HG03196 (cell line): ENCODE measurements at regions not wholly inside any gene's neighbourhood (a gene's known extent, or its start where the extent isn't known, plus 50 kb on each side); places are given as distances from the start of the nearest gene placed in this dataset.

ENCODE experiments used
- ATAC-seq: cut with Tn5 transposase; IDR thresholded peaks from one replicate; pipeline ENCODE4 v1.9.1; 2021; ENCODE audit not compliant: unreplicated experiment

DNA sequence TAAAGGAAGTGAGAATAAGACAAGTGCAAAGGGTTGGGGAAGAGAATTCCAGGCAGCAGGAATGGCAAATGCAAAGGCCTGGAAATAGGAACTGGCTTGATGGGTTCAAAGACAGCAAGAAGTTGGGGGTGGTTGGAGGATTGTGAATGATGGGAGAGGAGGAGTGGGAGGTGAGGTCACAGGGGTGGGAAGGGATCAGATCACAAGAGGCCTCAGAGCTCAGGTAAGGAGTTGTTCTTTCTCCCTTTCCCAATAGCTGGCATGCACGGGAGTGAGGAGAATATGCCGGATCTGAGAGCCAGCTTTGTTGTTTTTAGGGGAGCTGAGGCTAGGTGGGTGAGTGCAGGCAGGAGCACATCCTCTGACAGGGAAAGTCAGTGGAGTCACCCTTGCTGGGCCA lies 94.0 kb upstream of the RAB3GAP2 start:
- ATAC-seq: no peak

DNA sequence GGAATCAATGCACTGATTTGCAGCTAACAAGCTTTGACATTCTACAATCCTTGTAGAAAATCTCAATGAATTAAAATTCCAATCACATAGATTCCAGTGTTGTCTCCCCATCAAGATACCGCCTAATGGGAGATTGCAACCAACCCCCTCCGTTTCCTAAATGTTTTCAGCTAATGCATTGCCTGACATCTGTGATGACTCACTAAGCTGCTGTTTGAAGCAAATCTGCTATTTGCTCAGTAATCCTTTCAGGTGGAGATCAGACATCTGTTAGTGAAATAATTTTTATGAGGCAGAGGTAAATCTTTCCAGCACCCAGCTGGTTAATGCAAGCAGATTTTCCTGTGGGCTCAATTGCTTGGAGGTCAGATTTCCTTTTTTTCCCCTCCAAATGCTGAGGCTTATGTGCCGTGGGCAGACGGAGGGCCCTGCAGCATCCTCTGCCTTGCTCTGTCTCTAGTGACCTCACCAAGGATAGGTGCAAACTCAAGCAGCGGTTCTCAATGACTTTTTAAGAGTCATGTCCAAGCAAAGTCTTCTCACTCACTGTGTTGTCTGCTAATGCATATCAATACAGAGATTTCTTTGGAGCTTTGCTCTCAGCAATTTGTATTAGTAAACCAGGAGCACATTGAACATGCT lies 91.1 kb upstream of the RAB3GAP2 start:
- ATAC-seq: no peak

DNA sequence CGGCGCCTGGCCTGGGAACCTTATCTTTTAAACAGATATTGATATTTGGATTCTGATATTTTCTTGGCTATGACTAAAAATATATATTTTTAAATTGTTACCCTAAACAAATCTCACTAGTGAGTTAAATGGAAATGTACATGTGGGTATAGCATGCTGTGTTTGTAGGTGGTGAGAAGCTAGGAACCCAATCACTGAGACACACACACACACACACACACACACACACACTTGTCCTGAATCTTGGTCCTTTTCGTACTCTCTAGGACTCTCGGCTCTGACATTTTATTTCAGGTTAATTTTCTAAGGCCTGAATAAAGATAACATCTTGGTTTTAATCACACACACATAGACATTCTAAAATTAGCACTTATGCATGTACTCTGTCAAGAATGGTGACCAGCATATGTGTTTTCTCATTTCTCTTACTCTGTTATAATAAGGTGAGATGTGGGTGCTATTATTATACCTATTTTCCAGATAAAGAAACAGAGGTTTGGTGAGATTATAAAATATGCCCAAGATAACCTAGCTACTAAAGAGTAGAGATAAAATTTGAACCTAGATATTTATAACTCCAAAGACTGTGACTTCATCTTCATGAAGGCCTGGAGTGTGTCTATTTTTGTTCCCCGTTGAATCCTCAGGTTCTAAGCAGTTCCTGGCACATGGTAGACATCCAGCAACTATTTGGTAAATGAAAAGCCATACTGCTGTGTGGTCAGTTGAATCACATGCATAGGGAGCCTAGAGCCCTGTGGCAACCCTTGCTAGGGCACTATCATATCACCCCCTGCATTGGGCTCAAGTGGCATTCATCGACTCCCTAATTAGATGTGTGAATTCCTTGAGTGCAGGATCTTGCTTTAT lies 85.0 kb upstream of the RAB3GAP2 start:
- ATAC-seq: no peak

DNA sequence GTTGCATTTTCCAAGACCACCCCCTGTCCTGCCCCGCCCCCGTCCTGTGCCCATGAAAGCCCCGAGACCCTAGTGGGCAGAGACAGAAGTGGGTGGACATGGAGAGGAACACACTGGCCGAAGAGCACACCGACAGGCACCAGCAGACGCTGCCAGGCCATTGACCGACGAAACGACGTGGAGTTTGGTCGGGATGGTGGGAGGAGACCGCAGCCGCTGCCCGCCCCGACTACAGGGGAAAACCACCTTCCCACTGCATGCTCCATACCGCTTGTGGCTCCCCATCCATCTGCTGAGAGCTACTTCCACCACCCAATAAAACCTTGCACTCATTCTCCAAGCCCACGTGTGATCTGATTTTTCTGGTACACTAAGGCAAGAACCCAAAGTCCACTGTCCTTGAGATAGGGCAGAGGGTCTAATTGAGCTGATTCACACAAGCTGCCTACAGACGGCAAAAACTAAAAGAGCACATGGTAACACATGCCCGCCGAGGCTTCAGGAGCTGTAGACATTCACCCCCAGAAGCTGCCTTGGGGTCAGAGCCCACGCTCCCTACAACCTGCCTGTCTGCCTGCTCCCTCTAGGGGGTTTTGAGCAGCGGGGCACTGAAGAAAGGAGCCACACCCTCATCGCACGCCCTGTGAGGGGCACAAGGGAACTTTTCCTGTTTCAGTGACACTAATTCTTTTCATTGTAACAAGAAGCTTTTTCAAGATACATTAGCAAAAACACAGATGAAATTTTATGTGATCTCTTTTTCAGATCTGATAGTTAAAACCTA lies 81.2 kb upstream of the RAB3GAP2 start:
- ATAC-seq: no peak

- ATAC-seq: no peak
These were observed 76.0 kb upstream of the RAB3GAP2 start for GRCh38 chr1:220348211-220348610.

DNA sequence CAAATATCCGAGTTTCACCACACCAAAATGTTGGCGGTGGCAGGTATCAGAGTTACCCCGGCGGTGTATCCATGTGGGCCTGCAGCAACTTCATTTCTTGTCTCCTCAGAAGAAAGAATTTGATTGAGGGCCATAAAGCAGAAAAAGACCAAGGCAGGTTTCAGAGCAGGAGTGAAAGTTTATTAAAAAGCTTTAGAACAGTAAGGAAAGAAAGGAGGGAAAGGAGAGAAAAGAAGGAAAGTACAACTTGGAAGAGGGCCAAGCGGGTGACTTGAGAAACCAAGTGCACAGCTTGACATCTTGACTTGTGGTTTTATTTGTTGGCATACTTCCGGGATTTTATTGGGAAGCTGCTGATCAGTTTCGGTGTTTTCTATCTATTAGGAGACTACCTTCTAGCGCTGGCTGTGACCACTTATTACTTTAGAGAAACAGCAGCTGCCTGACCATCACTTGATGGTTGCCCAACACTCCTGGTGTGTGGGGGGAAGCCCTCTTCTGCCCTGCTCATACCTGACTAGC lies 75.5 kb upstream of the RAB3GAP2 start:
- no peak for ATAC-seq

DNA sequence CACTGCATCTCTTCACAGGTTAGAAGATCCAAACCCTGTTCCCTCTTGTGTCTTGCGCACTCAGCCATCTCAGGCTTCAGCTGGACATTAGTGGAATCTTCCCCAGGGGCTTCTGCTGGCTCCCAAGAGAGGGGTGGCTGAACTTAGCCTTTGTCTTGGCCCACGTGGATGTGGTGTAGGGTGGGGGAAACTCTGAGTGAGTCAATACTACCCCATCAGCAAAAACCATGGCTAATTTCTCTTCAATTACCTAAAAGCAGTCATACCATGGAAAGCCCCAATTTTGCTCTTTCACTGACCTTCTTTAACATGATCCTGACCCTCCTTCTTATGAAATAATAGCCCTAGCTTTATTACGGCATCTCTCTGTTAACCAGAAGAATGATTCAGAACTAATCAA lies 72.5 kb upstream of the RAB3GAP2 start:
- peak; percentile 56 for ATAC-seq

DNA sequence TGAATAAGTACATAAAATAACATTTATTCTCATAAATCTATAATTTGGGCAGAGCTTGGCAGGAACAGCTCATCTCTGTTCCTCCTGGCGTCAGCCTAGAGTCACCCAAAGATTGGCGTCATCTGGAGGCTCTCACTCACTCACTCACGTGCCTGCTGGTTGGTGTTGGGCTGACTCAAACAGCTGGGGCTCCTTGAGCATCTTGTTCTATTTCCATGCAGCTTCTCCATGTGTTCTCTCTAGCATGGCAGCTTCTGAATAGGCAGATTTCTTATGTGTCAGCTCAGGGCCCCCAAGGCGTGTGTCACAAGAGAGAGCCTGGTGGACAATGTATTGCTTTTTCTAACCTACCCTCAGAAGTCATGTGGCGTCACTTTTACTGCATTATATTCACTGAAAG lies 70.6 kb upstream of the RAB3GAP2 start:
- ATAC-seq: no peak

DNA sequence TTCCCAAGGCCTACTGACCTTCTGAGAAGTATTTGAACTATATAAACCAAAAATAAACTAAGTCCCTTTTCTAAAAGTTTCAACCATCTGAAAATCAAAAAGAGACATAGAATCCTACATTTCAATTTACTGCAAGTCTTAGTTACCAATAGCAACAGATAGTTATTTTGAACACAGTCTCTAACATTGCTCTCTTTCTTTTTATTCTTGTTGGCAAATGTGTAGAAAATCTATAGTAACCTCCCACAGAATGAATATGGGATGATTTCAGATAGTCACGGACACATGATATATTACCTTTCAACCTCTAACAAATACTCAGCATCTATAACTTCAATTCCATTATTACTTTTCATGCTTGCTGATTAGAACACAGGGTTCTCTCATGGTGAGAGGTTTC lies 68.9 kb upstream of the RAB3GAP2 start:
- no peak for ATAC-seq

GRCh38 chr1:220339581-220339980 lies 67.3 kb upstream of the RAB3GAP2 start:
- no peak for ATAC-seq

DNA sequence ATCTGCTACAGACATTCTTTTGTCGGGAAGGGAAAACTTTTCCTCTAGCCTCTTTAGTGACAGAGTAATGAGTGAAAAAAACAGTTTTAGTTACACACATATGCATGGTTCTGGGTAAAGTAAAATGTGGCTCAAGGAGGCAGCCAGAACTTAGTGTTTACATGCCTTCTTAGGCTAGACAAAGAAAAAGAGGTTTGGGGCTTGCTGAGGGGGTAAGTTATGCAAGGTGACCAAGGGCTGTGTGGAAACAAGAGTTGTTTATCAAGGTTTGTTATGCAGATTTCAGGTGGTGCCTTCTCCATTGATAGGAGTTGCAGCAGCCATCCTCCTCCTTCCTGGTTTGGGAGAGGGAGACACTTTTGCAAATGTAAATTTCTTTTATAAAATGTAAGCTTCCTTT lies 66.5 kb upstream of the RAB3GAP2 start:
- ATAC-seq: no peak

GRCh38 chr1:220336391-220337031 lies 64.3 kb upstream of the RAB3GAP2 start:
- ATAC-seq: no peak

DNA sequence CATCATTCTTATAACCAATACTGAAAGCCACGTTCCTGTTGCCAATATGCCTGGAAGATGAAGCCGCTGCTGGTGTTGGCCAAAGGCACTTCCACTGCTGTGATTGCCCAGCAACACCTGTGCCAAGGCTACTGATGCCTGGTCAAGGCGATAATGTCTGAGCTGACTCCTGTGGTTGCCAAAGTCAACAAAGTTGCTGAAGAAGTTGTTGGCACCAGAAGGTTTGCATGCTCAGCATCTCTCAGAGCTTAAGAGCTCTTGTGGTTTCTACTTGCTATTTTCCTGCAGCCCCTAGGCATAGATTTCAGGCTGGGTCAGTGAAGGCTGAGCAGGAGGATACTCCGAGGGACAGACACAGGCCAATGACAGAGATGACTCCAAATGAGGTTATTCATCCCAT lies 63.4 kb upstream of the RAB3GAP2 start:
- no peak for ATAC-seq

DNA sequence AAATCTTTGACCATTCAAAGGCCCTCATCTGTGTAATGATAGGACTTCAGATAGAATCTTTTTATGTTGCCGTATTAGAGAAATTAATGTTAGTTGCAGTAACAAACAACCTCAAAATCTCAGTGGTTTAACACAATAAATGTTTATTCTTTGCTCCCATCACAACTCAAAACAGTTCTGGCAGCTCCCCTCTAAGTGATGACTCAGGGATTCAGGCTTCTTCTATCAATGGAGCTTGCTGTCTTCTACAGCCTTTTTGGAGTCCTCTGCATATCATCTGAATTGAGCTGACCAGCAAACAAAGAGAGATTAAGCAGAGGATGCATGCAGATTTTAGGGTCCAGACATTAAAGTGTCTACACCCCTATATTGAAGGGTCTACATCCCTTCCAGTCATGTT lies 59.1 kb upstream of the RAB3GAP2 start:
- no peak for ATAC-seq

DNA sequence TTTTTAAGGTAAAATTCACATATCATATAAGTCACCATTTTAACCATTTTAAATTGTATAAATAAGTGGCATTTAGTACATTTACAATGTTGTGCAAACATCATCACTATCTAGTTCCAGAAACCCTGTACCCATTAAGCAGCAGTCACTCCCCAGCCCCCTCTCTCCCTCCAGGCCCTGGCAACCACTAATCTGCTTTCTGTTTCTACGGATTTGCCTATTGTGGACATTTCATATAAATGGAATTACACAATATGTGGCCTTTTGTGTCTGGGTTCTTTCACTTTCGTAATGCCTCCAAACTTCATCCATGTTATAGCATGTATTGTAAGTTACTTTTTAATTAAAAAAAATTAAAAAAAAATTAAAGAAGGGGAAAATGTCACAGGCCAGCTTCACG lies 58.0 kb upstream of the RAB3GAP2 start:
- no peak for ATAC-seq

GRCh38 chr1:220327106-220327505 lies 54.9 kb upstream of the RAB3GAP2 start:
- no peak for ATAC-seq

- no peak for ATAC-seq
These were observed 54.3 kb upstream of the RAB3GAP2 start for GRCh38 chr1:220326578-220326977.

- ATAC-seq: no peak
These were observed 53.2 kb upstream of the RAB3GAP2 start for GRCh38 chr1:220325306-220325995.

GRCh38 chr1:220323717-220324116 lies 51.5 kb upstream of the RAB3GAP2 start:
- ATAC-seq: no peak

- no peak for ATAC-seq
These were observed 50.3 kb upstream of the RAB3GAP2 start for GRCh38 chr1:220322570-220322969.
